ENCODE measurements at regions not wholly inside any gene's neighbourhood (a gene's known extent, or its start where the extent isn't known, plus 50 kb on each side); places are given as distances from the start of the nearest gene placed in this dataset.

DNA sequence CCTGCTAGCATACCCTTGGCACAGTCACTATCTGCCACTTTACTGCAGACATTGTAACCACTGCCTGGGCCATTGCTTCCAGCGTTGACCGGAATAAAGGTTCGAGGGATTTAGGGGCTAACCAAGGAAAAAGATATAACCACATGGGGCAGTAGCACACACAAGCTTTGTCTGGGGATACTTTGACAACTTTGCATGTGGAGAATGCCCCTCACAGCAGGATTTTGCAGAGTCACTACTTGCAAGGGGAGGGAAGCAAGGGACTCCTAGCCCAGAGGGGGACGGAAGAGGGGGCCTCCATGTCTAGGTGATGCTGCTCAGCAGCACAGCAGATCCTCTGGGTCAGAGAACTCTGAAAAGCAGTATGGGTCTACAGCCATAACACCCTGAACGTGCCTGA, 138.7 kb downstream of the SPP2 start:
- TF ChIP-seq POLR2AphosphoS5 (IDR thresholded peaks at IDR 0.05; ENCODE audit: insufficient read depth, low read depth, low read length) (no peak), JUN (IDR thresholded peaks at IDR 0.05; ENCODE audit: borderline replicate concordance, insufficient read depth, insufficient read length, low read depth) (no peak), POLR2A (IDR thresholded peaks at IDR 0.05; ENCODE audit: low read depth, low read length) (no peak), EZH2 (IDR thresholded peaks at IDR 0.05; ENCODE audit: borderline replicate concordance, low read depth, low read length, severe bottlenecking) (no peak)
- TF ChIP-seq, protein P1, sequence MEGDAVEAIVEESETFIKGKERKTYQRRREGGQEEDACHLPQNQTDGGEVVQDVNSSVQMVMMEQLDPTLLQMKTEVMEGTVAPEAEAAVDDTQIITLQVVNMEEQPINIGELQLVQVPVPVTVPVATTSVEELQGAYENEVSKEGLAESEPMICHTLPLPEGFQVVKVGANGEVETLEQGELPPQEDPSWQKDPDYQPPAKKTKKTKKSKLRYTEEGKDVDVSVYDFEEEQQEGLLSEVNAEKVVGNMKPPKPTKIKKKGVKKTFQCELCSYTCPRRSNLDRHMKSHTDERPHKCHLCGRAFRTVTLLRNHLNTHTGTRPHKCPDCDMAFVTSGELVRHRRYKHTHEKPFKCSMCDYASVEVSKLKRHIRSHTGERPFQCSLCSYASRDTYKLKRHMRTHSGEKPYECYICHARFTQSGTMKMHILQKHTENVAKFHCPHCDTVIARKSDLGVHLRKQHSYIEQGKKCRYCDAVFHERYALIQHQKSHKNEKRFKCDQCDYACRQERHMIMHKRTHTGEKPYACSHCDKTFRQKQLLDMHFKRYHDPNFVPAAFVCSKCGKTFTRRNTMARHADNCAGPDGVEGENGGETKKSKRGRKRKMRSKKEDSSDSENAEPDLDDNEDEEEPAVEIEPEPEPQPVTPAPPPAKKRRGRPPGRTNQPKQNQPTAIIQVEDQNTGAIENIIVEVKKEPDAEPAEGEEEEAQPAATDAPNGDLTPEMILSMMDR (IDR thresholded peaks at IDR 0.05; ENCODE audit: extremely low read depth in 1 of 2, insufficient read depth in 1 of 2, low read depth in 1 of 2, low read length in 2 of 2): no peak
